ENCODE measurements at regions not wholly inside any gene's neighbourhood (a gene's known extent, or its start where the extent isn't known, plus 50 kb on each side); places are given as distances from the start of the nearest gene placed in this dataset.

DNA sequence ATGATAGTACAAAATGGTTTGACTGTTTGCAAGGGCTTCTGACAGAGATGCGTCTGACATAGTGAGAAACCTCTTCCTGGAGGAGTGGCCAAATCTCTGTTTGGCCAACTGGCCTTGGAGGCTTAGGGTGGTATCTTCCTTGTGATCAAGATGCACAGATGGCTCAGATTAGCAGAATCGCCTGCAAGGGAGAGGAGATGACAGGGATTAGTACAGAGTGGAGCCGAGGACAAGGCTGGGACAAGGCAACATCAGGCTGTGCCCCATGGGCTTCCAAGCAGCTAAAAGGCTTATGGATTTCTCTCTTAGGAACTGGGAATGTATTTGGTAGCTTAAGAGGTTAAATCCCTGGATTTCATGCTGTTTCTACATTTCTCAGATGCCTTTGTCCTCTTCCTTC lies 379.1 kb downstream of the SIPA1L2 start:
- TF ChIP-seq, protein P1, sequence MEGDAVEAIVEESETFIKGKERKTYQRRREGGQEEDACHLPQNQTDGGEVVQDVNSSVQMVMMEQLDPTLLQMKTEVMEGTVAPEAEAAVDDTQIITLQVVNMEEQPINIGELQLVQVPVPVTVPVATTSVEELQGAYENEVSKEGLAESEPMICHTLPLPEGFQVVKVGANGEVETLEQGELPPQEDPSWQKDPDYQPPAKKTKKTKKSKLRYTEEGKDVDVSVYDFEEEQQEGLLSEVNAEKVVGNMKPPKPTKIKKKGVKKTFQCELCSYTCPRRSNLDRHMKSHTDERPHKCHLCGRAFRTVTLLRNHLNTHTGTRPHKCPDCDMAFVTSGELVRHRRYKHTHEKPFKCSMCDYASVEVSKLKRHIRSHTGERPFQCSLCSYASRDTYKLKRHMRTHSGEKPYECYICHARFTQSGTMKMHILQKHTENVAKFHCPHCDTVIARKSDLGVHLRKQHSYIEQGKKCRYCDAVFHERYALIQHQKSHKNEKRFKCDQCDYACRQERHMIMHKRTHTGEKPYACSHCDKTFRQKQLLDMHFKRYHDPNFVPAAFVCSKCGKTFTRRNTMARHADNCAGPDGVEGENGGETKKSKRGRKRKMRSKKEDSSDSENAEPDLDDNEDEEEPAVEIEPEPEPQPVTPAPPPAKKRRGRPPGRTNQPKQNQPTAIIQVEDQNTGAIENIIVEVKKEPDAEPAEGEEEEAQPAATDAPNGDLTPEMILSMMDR (IDR thresholded peaks at IDR 0.05; ENCODE audit: low read length) = no peak
- no peak for TF ChIP-seq EZH2phosphoT487 (IDR thresholded peaks at IDR 0.05; ENCODE audit: low read length)
